Lower leg skin (tissue), 3 donors: ENCODE measurements at regions not wholly inside any gene's neighbourhood (a gene's known extent, or its start where the extent isn't known, plus 50 kb on each side); places are given as distances from the start of the nearest gene placed in this dataset.

Source experiments
- POLR2A ChIP-seq, 2 donors: fragments of 450-650 bp; IDR thresholded peaks; one replicate each; pipeline ENCODE4 v1.6.1; 2016 to 2017; ENCODE audit warnings: antibody characterized with exemption in 2 of 2, mild to moderate bottlenecking in 1 of 2, moderate library complexity in 1 of 2
- TF ChIP-seq, protein P1 (sequence below), 3 donors: fragments of 450-650 bp; IDR thresholded peaks; one replicate each; pipeline ENCODE4 v1.5.1; 2016; ENCODE audit warnings: antibody characterized with exemption in 3 of 3, mild to moderate bottlenecking in 3 of 3, moderate library complexity in 2 of 3

DNA sequence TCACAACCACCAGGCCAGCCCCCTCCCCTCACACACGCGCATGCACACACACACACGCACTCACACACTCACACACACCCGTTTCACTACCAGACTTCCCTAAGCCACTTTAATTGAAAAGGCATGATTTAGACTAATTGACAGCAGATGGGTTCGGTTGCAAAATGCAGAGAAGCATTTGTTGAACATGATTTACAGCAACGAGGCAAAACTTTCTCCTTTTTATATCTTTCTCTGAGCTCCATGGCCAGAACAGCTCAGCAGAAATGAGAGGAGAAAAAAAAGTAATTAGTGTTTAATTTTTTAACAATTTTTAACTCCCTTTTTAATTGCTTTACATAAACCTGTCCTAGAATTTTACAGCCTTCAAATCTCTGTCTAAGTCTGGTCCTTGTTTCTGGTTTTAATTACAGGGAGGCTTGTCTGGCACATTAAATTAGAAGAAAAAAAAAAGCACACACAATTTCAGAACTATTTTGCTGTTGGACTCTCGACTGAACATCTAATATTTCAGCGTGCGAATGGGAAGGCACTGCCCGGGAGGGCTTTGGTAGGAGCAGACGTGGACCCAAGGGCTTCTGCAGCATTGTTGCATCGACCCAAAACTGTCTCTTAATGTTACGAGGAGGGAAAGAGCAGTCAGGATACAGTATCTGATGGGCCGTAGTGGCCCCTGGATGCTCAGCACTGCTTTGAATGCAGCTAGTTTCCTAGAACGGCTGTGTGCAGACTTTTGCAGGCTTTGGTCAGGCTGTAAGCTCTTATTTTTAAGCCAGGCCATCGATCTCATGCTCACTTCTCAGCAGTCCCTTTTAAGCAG lies 255.9 kb downstream of the SOX9 start:
- TF ChIP-seq, protein P1, sequence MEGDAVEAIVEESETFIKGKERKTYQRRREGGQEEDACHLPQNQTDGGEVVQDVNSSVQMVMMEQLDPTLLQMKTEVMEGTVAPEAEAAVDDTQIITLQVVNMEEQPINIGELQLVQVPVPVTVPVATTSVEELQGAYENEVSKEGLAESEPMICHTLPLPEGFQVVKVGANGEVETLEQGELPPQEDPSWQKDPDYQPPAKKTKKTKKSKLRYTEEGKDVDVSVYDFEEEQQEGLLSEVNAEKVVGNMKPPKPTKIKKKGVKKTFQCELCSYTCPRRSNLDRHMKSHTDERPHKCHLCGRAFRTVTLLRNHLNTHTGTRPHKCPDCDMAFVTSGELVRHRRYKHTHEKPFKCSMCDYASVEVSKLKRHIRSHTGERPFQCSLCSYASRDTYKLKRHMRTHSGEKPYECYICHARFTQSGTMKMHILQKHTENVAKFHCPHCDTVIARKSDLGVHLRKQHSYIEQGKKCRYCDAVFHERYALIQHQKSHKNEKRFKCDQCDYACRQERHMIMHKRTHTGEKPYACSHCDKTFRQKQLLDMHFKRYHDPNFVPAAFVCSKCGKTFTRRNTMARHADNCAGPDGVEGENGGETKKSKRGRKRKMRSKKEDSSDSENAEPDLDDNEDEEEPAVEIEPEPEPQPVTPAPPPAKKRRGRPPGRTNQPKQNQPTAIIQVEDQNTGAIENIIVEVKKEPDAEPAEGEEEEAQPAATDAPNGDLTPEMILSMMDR (IDR thresholded peaks at IDR 0.05): no peak
- TF ChIP-seq POLR2A (IDR thresholded peaks at IDR 0.05): no peak
